Smooth muscle cell (in vitro differentiated cells): ENCODE measurements at regions not wholly inside any gene's neighbourhood (a gene's known extent, or its start where the extent isn't known, plus 50 kb on each side); places are given as distances from the start of the nearest gene placed in this dataset.

Experiments used
- DNase-seq: peaks from one replicate; lab custom pipeline; 2025; ENCODE audit not compliant: unreplicated experiment; lab: John Stamatoyannopoulos, UW
- H2AFZ ChIP-seq: fragments of 200-600 bp; sonication (generic); 2 replicates; pipeline ENCODE4 v1.6.0; 2016; ENCODE audit warnings: antibody characterized with exemption, low read depth, mild to moderate bottlenecking
- H3F3A ChIP-seq: fragments of 200-600 bp; sonication (generic); 2 replicates; pipeline ENCODE4 v1.6.0; 2017; ENCODE audit warnings: antibody characterized with exemption, low read depth
- H3K27ac ChIP-seq: fragments of 200-600 bp; sonication (generic); 2 replicates; pipeline ENCODE4 v1.5.1; 2016; ENCODE audit warnings: low read depth, mild to moderate bottlenecking
- H3K27me3 ChIP-seq: fragments of 200-600 bp; sonication (generic); 2 replicates; pipeline ENCODE4 v1.6.1; 2016; ENCODE audit warnings: low read depth, mild to moderate bottlenecking
- H3K36me3 ChIP-seq: fragments of 200-600 bp; sonication (generic); 2 replicates; pipeline ENCODE4 v1.5.1; 2016; ENCODE audit warnings: low read depth
- H3K4me1 ChIP-seq: fragments of 200-600 bp; sonication (generic); 2 replicates; pipeline ENCODE4 v1.5.1; 2016; ENCODE audit warnings: low read depth
- H3K4me2 ChIP-seq: fragments of 200-600 bp; sonication (generic); 2 replicates; pipeline ENCODE4 v1.6.0; 2016; ENCODE audit warnings: mild to moderate bottlenecking
- H3K4me3 ChIP-seq: fragments of 200-600 bp; sonication (generic); 2 replicates; pipeline ENCODE4 v1.5.1; 2016; ENCODE audit warnings: mild to moderate bottlenecking
- H3K79me2 ChIP-seq: fragments of 200-600 bp; sonication (generic); 2 replicates; pipeline ENCODE4 v1.6.0; 2016; ENCODE audit warnings: low read depth, mild to moderate bottlenecking
- H3K9ac ChIP-seq: fragments of 200-600 bp; sonication (generic); 2 replicates; pipeline ENCODE4 v1.6.0; 2016; ENCODE audit warnings: low read depth
- H3K9me3 ChIP-seq: fragments of 200-600 bp; sonication (generic); replicated peaks from 2 replicates; pipeline ENCODE4 v1.5.1; 2016; ENCODE audit warnings: low read depth
- H4K20me1 ChIP-seq: fragments of 200-600 bp; sonication (generic); 2 replicates; pipeline ENCODE4 v1.6.0; 2016; ENCODE audit warnings: low read depth
- WGBS: methylation state at CpG from one replicate; pipeline ENCODE4 v1.1.7; 2016; ENCODE audit warnings: low lambda C conversion rate; 5-methylcytosine and 5-hydroxymethylcytosine counted together
- TF ChIP-seq, protein P1 (sequence below): fragments of 200-600 bp; sonication (generic); IDR thresholded peaks from 2 replicates; pipeline ENCODE4 v1.5.1; 2017; ENCODE audit warnings: borderline replicate concordance, mild to moderate bottlenecking, antibody characterized with exemption; ENCODE audit not compliant: insufficient read depth, poor library complexity, severe bottlenecking

DNA sequence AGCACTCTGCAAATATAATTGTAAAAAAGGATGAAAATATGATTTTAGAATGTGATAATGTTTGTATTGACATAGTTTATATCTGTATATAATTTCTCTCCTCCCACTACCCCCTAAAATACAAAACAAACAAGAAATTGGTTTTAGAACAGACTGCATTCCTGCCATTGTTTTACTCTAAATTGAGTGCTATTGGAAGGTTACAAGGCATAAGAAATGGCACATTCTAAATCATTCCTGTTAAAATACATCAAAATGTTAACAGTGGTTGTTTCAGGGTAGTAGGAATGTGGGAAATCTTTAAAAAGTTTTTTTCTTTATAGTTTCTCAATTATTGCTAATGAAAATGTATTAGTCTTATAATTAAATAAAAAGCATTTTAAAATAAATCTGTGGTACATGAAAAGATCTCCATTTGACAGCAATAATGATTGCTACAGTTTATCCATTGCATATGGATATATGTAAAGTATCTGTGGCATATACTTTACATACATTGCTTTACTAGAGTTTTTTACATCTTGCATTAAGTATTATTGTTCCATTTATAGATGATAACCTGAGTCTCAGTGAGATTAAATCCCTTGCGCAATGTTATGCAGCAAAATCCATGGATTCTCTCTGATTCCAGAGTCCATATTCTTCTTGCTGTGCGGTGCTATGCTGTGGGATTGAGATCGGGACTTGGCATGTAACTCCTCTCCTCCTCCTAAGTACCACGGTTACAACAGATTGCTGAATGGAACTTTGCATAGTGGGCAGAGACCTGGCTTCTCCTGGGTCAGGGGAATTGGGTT is 319.8 kb downstream of the LMO4 start:
- no peak overlapping the region for H3K4me2 ChIP-seq
- H2AFZ ChIP-seq, result no peak overlapping the region
- TF ChIP-seq, protein P1, sequence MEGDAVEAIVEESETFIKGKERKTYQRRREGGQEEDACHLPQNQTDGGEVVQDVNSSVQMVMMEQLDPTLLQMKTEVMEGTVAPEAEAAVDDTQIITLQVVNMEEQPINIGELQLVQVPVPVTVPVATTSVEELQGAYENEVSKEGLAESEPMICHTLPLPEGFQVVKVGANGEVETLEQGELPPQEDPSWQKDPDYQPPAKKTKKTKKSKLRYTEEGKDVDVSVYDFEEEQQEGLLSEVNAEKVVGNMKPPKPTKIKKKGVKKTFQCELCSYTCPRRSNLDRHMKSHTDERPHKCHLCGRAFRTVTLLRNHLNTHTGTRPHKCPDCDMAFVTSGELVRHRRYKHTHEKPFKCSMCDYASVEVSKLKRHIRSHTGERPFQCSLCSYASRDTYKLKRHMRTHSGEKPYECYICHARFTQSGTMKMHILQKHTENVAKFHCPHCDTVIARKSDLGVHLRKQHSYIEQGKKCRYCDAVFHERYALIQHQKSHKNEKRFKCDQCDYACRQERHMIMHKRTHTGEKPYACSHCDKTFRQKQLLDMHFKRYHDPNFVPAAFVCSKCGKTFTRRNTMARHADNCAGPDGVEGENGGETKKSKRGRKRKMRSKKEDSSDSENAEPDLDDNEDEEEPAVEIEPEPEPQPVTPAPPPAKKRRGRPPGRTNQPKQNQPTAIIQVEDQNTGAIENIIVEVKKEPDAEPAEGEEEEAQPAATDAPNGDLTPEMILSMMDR, result no peak
- no peaks in the 10 kb centered on the region for H3K9me3 ChIP-seq
- H3K27me3 ChIP-seq, result no peaks in the 10 kb centered on the region
- no peaks in the 10 kb centered on the region for H3K79me2 ChIP-seq
- H3K4me3 ChIP-seq, result no peak overlapping the region
- no peak for DNase-seq
- H3K36me3 ChIP-seq, result no peaks in the 10 kb centered on the region
- WGBS, result 97% methylated on average over 4 of the region's 4 CpGs
- H3K27ac ChIP-seq, result no peak overlapping the region
- no peak overlapping the region for H3K9ac ChIP-seq
- no peaks in the 10 kb centered on the region for H3F3A ChIP-seq
- no peaks in the 10 kb centered on the region for H4K20me1 ChIP-seq
- H3K4me1 ChIP-seq, result peaks cover 9% of the 10 kb centered on the region

GRCh38 chr1:87650306-87650705 is 321.6 kb downstream of the LMO4 start:
- no peaks in the 10 kb centered on the region for H3K79me2 ChIP-seq
- no peak overlapping the region for H3K4me3 ChIP-seq
- 75% methylated on average over 5 of the region's 5 CpGs for WGBS
- H3F3A ChIP-seq, result no peaks in the 10 kb centered on the region
- no peak overlapping the region for H3K4me2 ChIP-seq
- no peak overlapping the region for H3K27ac ChIP-seq
- TF ChIP-seq, protein P1, result no peak
- H3K27me3 ChIP-seq, result no peaks in the 10 kb centered on the region
- H2AFZ ChIP-seq, result no peak overlapping the region
- DNase-seq, result no peak
- no peaks in the 10 kb centered on the region for H3K9me3 ChIP-seq
- no peaks in the 10 kb centered on the region for H3K36me3 ChIP-seq
- H3K9ac ChIP-seq, result no peak overlapping the region
- no peaks in the 10 kb centered on the region for H4K20me1 ChIP-seq
- H3K4me1 ChIP-seq, result no peaks in the 10 kb centered on the region

- H3K27me3 ChIP-seq, result no peaks in the 10 kb centered on the region
- no peaks in the 10 kb centered on the region for H3K4me1 ChIP-seq
- H3K27ac ChIP-seq, result no peak overlapping the region
- H3K4me2 ChIP-seq, result no peak overlapping the region
- H3F3A ChIP-seq, result no peaks in the 10 kb centered on the region
- H3K36me3 ChIP-seq, result no peaks in the 10 kb centered on the region
- TF ChIP-seq, protein P1, result no peak
- H4K20me1 ChIP-seq, result no peaks in the 10 kb centered on the region
- no peak for DNase-seq
- no peak overlapping the region for H3K9ac ChIP-seq
- H2AFZ ChIP-seq, result no peak overlapping the region
- no peaks in the 10 kb centered on the region for H3K79me2 ChIP-seq
- WGBS, result 93% methylated on average over 3 of the region's 3 CpGs
- H3K9me3 ChIP-seq, result no peaks in the 10 kb centered on the region
- no peak overlapping the region for H3K4me3 ChIP-seq
Observed at GRCh38 chr1:87652176-87652575, 323.5 kb downstream of the LMO4 start.

GRCh38 chr1:87665151-87665550 is 336.5 kb downstream of the LMO4 start:
- no peaks in the 10 kb centered on the region for H3K27me3 ChIP-seq
- TF ChIP-seq, protein P1, result no peak
- no peak overlapping the region for H2AFZ ChIP-seq
- H3K4me2 ChIP-seq, result no peak overlapping the region
- H3K36me3 ChIP-seq, result no peaks in the 10 kb centered on the region
- no peaks in the 10 kb centered on the region for H3F3A ChIP-seq
- no peak overlapping the region for H3K9ac ChIP-seq
- H3K4me1 ChIP-seq, result no peaks in the 10 kb centered on the region
- DNase-seq, result no peak
- H3K27ac ChIP-seq, result no peak overlapping the region
- H3K9me3 ChIP-seq, result peaks cover 6% of the 10 kb centered on the region
- 92% methylated on average over 2 of the region's 2 CpGs for WGBS
- no peak overlapping the region for H3K4me3 ChIP-seq
- no peaks in the 10 kb centered on the region for H3K79me2 ChIP-seq
- H4K20me1 ChIP-seq, result no peaks in the 10 kb centered on the region
